Stimulated activated CD4-positive, alpha-beta T cell treated with anti-CD3 and anti-CD28 coated beads, Interleukin-12 subunit alpha, Interleukin-12 subunit beta, amount 100 ng/mL, for 24 hours (primary cell): ENCODE measurements at regions not wholly inside any gene's neighbourhood (a gene's known extent, or its start where the extent isn't known, plus 50 kb on each side); places are given as distances from the start of the nearest gene placed in this dataset.

Experiments
- DNase-seq, 2 experiments: peaks; one replicate each; pipeline ENCODE4 v3.0.0-alpha.2; 2020; ENCODE audit warnings: low read depth in 2 of 2

GRCh38 chr10:118107541-118107940, 60.8 kb upstream of the RAB11FIP2 start:
- DNase-seq, result no peak

GRCh38 chr10:118107040-118107439, 60.3 kb upstream of the RAB11FIP2 start:
- DNase-seq, result no peak

GRCh38 chr10:118106426-118106825, 59.7 kb upstream of the RAB11FIP2 start:
- DNase-seq, result no peak

GRCh38 chr10:118102121-118102520, 55.4 kb upstream of the RAB11FIP2 start:
- DNase-seq, result no peak

GRCh38 chr10:118101501-118101900, 54.8 kb upstream of the RAB11FIP2 start:
- DNase-seq, result no peak
